H1 (cell line): ENCODE measurements at regions not wholly inside any gene's neighbourhood (a gene's known extent, or its start where the extent isn't known, plus 50 kb on each side); places are given as distances from the start of the nearest gene placed in this dataset.

ENCODE experiments used
- CTCF ChIA-PET: fragments of 300-600 bp; sonication (Branson Sonifier 250); formaldehyde crosslinking; loops from one replicate; lab custom pipeline; 2021; ENCODE audit not compliant: partially characterized antibody; lab: Charles Lee
- POLR2A ChIA-PET: fragments of 300-600 bp; sonication (Branson Sonifier 250); formaldehyde crosslinking; loops from one replicate; lab custom pipeline; 2021; ENCODE audit warnings: inconsistent platforms; ENCODE audit not compliant: partially characterized antibody; lab: Charles Lee
- DNase-seq, 2 experiments: peaks; one replicate each; pipeline versions ENCODE4 v3.0.0 to v3.0.0-alpha.2; 2010 to 2022; ENCODE audit warnings: low spot score in 2 of 2, low read depth in 1 of 2, mixed read lengths in 1 of 2
- FAIRE-seq: peaks from 2 replicates; lab custom pipeline; 2011; peaks lifted over from hg19 to GRCh38; lab: Jason Lieb, UNC
- H2AFZ ChIP-seq: 2 replicates; pipeline ENCODE4 v1.8.1; 2012; ENCODE audit warnings: low read length, inconsistent platforms
- H2AK5ac ChIP-seq: 2 replicates; pipeline ENCODE4 v1.6.1; 2013; ENCODE audit warnings: low read depth, low read length
- H2BK120ac ChIP-seq: replicated peaks from 2 replicates; pipeline ENCODE3; 2013; ENCODE audit warnings: low read depth, low read length, inconsistent platforms
- H2BK12ac ChIP-seq: 2 replicates; pipeline ENCODE4 v1.6.1; 2013; ENCODE audit warnings: low read depth, low read length
- H2BK15ac ChIP-seq: 2 replicates; pipeline ENCODE4 v1.6.1; 2013; ENCODE audit warnings: low read length
- H2BK20ac ChIP-seq: 2 replicates; pipeline ENCODE4 v1.6.1; 2013; ENCODE audit warnings: low read length
- H2BK5ac ChIP-seq: 2 replicates; pipeline ENCODE4 v1.6.1; 2013; ENCODE audit warnings: low read depth, low read length
- H3K14ac ChIP-seq: 2 replicates; pipeline ENCODE4 v1.6.1; 2013; ENCODE audit warnings: inconsistent platforms; ENCODE audit not compliant: insufficient read length
- H3K18ac ChIP-seq: 2 replicates; pipeline ENCODE4 v1.6.1; 2013; ENCODE audit warnings: low read length; ENCODE audit errors: extremely low read depth
- H3K23ac ChIP-seq: 2 replicates; pipeline ENCODE4 v1.6.1; 2013; ENCODE audit warnings: inconsistent platforms; ENCODE audit not compliant: insufficient read length
- H3K23me2 ChIP-seq: 2 replicates; pipeline ENCODE4 v1.6.1; 2013; ENCODE audit warnings: low read depth, low read length
- H3K27ac ChIP-seq: 2 replicates; pipeline ENCODE4 v1.6.1; 2011; ENCODE audit warnings: low read depth, low read length, inconsistent platforms
- H3K27me3 ChIP-seq, 4 experiments: replicated peaks in 1 of 4; 1 replicate in 1 of 4; 2 replicates in 3 of 4; pipeline versions ENCODE4 v1.6.1 to v1.8.1; 2011 to 2013; ENCODE audit warnings: low read length in 3 of 4, mild to moderate bottlenecking in 3 of 4, inconsistent platforms in 2 of 4, mixed read lengths in 2 of 4, moderate library complexity in 1 of 4; ENCODE audit not compliant: control insufficient read depth in 3 of 4, insufficient read depth in 3 of 4; ENCODE audit errors: extremely low read depth in 1 of 4
- H3K36me3 ChIP-seq, 4 experiments: 2 replicates each; pipeline versions ENCODE4 v1.6.1 to v1.8.1; 2011 to 2013; ENCODE audit warnings: mild to moderate bottlenecking in 4 of 4, low read length in 3 of 4, moderate library complexity in 2 of 4, control low read depth in 1 of 4, inconsistent platforms in 1 of 4; ENCODE audit not compliant: insufficient read depth in 4 of 4, control insufficient read depth in 2 of 4
- H3K4ac ChIP-seq: replicated peaks from 2 replicates; pipeline ENCODE3; 2013; ENCODE audit warnings: low read length, low read depth, mixed read lengths, inconsistent platforms; ENCODE audit not compliant: insufficient read length
- H3K4me1 ChIP-seq, 4 experiments: replicated peaks in 1 of 4; 1 replicate in 1 of 4; 2 replicates in 3 of 4; pipeline versions ENCODE4 v1.6.1 to v1.8.1; 2011 to 2013; ENCODE audit warnings: low read length in 3 of 4, inconsistent platforms in 2 of 4, mixed read lengths in 1 of 4; ENCODE audit not compliant: insufficient read depth in 4 of 4, control insufficient read depth in 3 of 4
- H3K4me2 ChIP-seq, 2 experiments: 2 replicates each; pipeline versions ENCODE4 v1.6.1 to v1.8.1; 2011 to 2013; ENCODE audit warnings: low read depth in 2 of 2, low read length in 2 of 2, control low read depth in 1 of 2, inconsistent platforms in 1 of 2, mild to moderate bottlenecking in 1 of 2; ENCODE audit not compliant: insufficient read depth in 1 of 2
- H3K4me3 ChIP-seq, 4 experiments: fragments of 200-600, 300-600 bp in 1 of 4; sonication (generic), shearing (Covaris generic), sonication (Bioruptor Twin) in 1 of 4; 2 replicates each; pipeline versions ENCODE4 v1.5.1 to v1.8.1; 2011 to 2016; ENCODE audit warnings: low read length in 4 of 4, low read depth in 3 of 4, control low read depth in 2 of 4, inconsistent platforms in 2 of 4, mild to moderate bottlenecking in 2 of 4, mixed read lengths in 1 of 4, moderate library complexity in 1 of 4; ENCODE audit not compliant: insufficient read depth in 2 of 4; ENCODE audit errors: extremely low read depth in 1 of 4
- H3K56ac ChIP-seq: replicated peaks from 2 replicates; pipeline ENCODE3; 2013; ENCODE audit warnings: low read depth, mild to moderate bottlenecking, mixed read lengths, low read length, inconsistent platforms; ENCODE audit not compliant: insufficient read length
- H3K79me1 ChIP-seq: 2 replicates; pipeline ENCODE4 v1.6.1; 2013; ENCODE audit warnings: low read depth, low read length, control low read depth
- H3K79me2 ChIP-seq, 2 experiments: 2 replicates each; pipeline versions ENCODE4 v1.6.1 to v1.8.1; 2012 to 2013; ENCODE audit warnings: low read length in 2 of 2, mild to moderate bottlenecking in 2 of 2, inconsistent platforms in 1 of 2; ENCODE audit not compliant: insufficient read depth in 2 of 2, control insufficient read depth in 1 of 2
- H3K9ac ChIP-seq, 4 experiments: replicated peaks in 1 of 4; 1 replicate in 1 of 4; 2 replicates in 3 of 4; pipeline versions ENCODE4 v1.6.1 to v1.8.1; 2011 to 2013; ENCODE audit warnings: low read depth in 3 of 4, low read length in 3 of 4, control low read depth in 2 of 4, mild to moderate bottlenecking in 2 of 4, moderate library complexity in 2 of 4, inconsistent platforms in 1 of 4; ENCODE audit errors: extremely low read depth in 1 of 4
- H3K9me3 ChIP-seq, 2 experiments: 2 replicates each; pipeline versions ENCODE4 v1.6.1 to v1.8.1; 2012 to 2013; ENCODE audit warnings: mild to moderate bottlenecking in 2 of 2, moderate library complexity in 2 of 2, control low read depth in 1 of 2, inconsistent platforms in 1 of 2, low read depth in 1 of 2, low read length in 1 of 2, mixed read lengths in 1 of 2; ENCODE audit not compliant: insufficient read depth in 2 of 2
- H4K20me1 ChIP-seq, 2 experiments: replicated peaks in 1 of 2; 2 replicates each; pipeline versions ENCODE3 to v1.8.1; 2011 to 2013; ENCODE audit warnings: inconsistent platforms in 2 of 2, low read length in 2 of 2, mild to moderate bottlenecking in 1 of 2; ENCODE audit not compliant: insufficient read depth in 2 of 2, control insufficient read depth in 1 of 2
- H4K5ac ChIP-seq: 2 replicates; pipeline ENCODE4 v1.6.1; 2013; ENCODE audit warnings: low read length, low read depth, mixed read lengths, inconsistent platforms; ENCODE audit not compliant: insufficient read length
- H4K8ac ChIP-seq: 2 replicates; pipeline ENCODE4 v1.8.0; 2013; ENCODE audit warnings: mild to moderate bottlenecking, moderate library complexity, low read length, inconsistent platforms; ENCODE audit not compliant: insufficient read depth; ENCODE audit errors: extremely low read depth
- H4K91ac ChIP-seq: replicated peaks from 2 replicates; pipeline ENCODE3; 2013; ENCODE audit warnings: low read length, mixed read lengths, inconsistent platforms; ENCODE audit not compliant: insufficient read length
- BACH1 ChIP-seq: IDR thresholded peaks from 2 replicates; pipeline ENCODE4 v1.6.1; 2012; ENCODE audit warnings: low read length, improper control_type of control experiment
- CHD1 ChIP-seq: IDR thresholded peaks from 2 replicates; pipeline ENCODE4 v1.6.1; 2012; ENCODE audit warnings: low read depth, low read length, improper control_type of control experiment
- CREB1 ChIP-seq: IDR thresholded peaks from 2 replicates; pipeline ENCODE4 v1.6.1; 2012; ENCODE audit warnings: inconsistent platforms
- EP300 ChIP-seq, 2 experiments: IDR thresholded peaks; 1 replicate in 1 of 2; 2 replicates in 1 of 2; pipeline ENCODE4 v1.6.1; 2011 to 2012; ENCODE audit warnings: low read depth in 2 of 2, low read length in 2 of 2, mild to moderate bottlenecking in 2 of 2, borderline replicate concordance in 1 of 2, inconsistent platforms in 1 of 2, moderate library complexity in 1 of 2
- HDAC2 ChIP-seq, 2 experiments: fragments of 300-600 bp in 1 of 2; sonication (generic) in 1 of 2; IDR thresholded peaks; 2 replicates each; pipeline ENCODE4 v1.6.1; 2011 to 2012; ENCODE audit warnings: low read depth in 2 of 2, low read length in 2 of 2, mild to moderate bottlenecking in 2 of 2, moderate library complexity in 2 of 2, borderline replicate concordance in 1 of 2, inconsistent platforms in 1 of 2
- HDAC6 ChIP-seq: IDR thresholded peaks from one replicate; pipeline ENCODE4 v1.7.1; 2012; ENCODE audit warnings: low read depth, mild to moderate bottlenecking, inconsistent platforms, low read length, moderate library complexity
- JUND ChIP-seq: IDR thresholded peaks from 2 replicates; pipeline ENCODE4 v1.6.1; 2011; ENCODE audit warnings: mild to moderate bottlenecking, improper control_type of control experiment, low read length
- KDM1A ChIP-seq: fragments of 200-600, 300-600 bp; sonication (generic); IDR thresholded peaks from 2 replicates; pipeline ENCODE4 v1.7.1; 2016; ENCODE audit warnings: mild to moderate bottlenecking, low read length, borderline replicate concordance
- KDM4A ChIP-seq: IDR thresholded peaks from one replicate; pipeline ENCODE4 v1.7.1; 2012; ENCODE audit warnings: low read depth, mild to moderate bottlenecking, moderate library complexity, low read length, inconsistent platforms; ENCODE audit not compliant: severe bottlenecking
- NANOG ChIP-seq: IDR thresholded peaks from 2 replicates; pipeline ENCODE4 v1.6.1; 2011; ENCODE audit warnings: low read length, low read depth, mild to moderate bottlenecking, inconsistent platforms; ENCODE audit not compliant: insufficient read depth, poor library complexity, severe bottlenecking
- POLR2AphosphoS5 ChIP-seq: IDR thresholded peaks from 2 replicates; pipeline ENCODE4 v1.6.1; 2011; ENCODE audit warnings: low read depth, low read length
- RNF2 ChIP-seq: fragments of 200-900, 300-1000 bp; sonication (generic); IDR thresholded peaks from 2 replicates; pipeline ENCODE4 v1.7.1; 2016; ENCODE audit warnings: borderline replicate concordance, low read depth, mild to moderate bottlenecking, antibody characterized with exemption, low read length; ENCODE audit not compliant: poor library complexity, severe bottlenecking; ENCODE audit errors: missing control alignments
- SAP30 ChIP-seq: fragments of 300-600 bp; sonication (generic); IDR thresholded peaks from 2 replicates; pipeline ENCODE4 v1.7.1; 2012; ENCODE audit warnings: low read length, moderate library complexity, mild to moderate bottlenecking, inconsistent platforms; ENCODE audit not compliant: insufficient read depth, insufficient replicate concordance
- SRF ChIP-seq: IDR thresholded peaks from 2 replicates; pipeline ENCODE4 v1.6.1; 2011; ENCODE audit warnings: mild to moderate bottlenecking, low read depth, low read length, moderate library complexity
- TBP ChIP-seq: IDR thresholded peaks from 2 replicates; pipeline ENCODE4 v1.6.1; 2011; ENCODE audit warnings: low read depth, low read length, improper control_type of control experiment
- WGBS, 2 experiments: shearing (Covaris generic) in 1 of 2; methylation state at CpG; one replicate each; pipeline versions ENCODE4 v1.1.6 to v1.1.7; 2013 to 2015; ENCODE audit warnings: low lambda C conversion rate in 2 of 2, mixed read lengths in 2 of 2, inconsistent platforms in 1 of 2, low coverage in 1 of 2, missing lambda C conversion rate in 1 of 2; ENCODE audit not compliant: insufficient replicate concordance in 2 of 2, insufficient coverage in 1 of 2, insufficient read length in 1 of 2; ENCODE audit errors: extremely low coverage in 1 of 2, missing lambda C conversion rate in 1 of 2; 5-methylcytosine and 5-hydroxymethylcytosine counted together

GRCh38 chr11:103824116-103824515 is 212.3 kb upstream of the DDI1 start:
- ChIA-PET CTCF (no interaction called here), POLR2A (no interaction called here)
- H3K27ac ChIP-seq, result no peak overlapping the region
- H3K9me3 ChIP-seq, result peaks cover 9 to 11% of the 10 kb centered on the region in 2 experiments; a peak in 3 of 4 replicates
- no peak overlapping the region for H3K9ac ChIP-seq
- no peak overlapping the region for H2BK20ac ChIP-seq
- DNase-seq (no peak), FAIRE-seq (no peak)
- H3K23me2 ChIP-seq, result no peaks in the 10 kb centered on the region
- H3K4ac ChIP-seq, result no peak overlapping the region
- H2BK120ac ChIP-seq, result no peak overlapping the region
- H3K4me2 ChIP-seq, result no peak overlapping the region
- no peaks in the 10 kb centered on the region for H3K27me3 ChIP-seq
- H4K20me1 ChIP-seq, result no peaks in the 10 kb centered on the region
- no peak overlapping the region for H3K14ac ChIP-seq
- H3K23ac ChIP-seq, result no peak overlapping the region
- H3K4me3 ChIP-seq, result no peak overlapping the region
- H2BK15ac ChIP-seq, result no peak overlapping the region
- H3K56ac ChIP-seq, result no peak overlapping the region
- no peaks in the 10 kb centered on the region for H3K79me2 ChIP-seq
- no peak overlapping the region for H2BK5ac ChIP-seq
- no peaks in the 10 kb centered on the region for H3K36me3 ChIP-seq
- no peak overlapping the region for H4K91ac ChIP-seq
- H3K79me1 ChIP-seq, result no peaks in the 10 kb centered on the region
- no peak overlapping the region for H3K18ac ChIP-seq
- no peak overlapping the region for H2BK12ac ChIP-seq
- WGBS, 2 experiments, result 74% methylated on average over 1 of the region's 1 CpG; no CpG with 5 or more reads in 1 of the 2 experiments
- H2AK5ac ChIP-seq, result no peak overlapping the region
- H2AFZ ChIP-seq, result no peak overlapping the region
- no peak overlapping the region for H4K8ac ChIP-seq
- no peak overlapping the region for H4K5ac ChIP-seq
- H3K4me1 ChIP-seq, result no peaks in the 10 kb centered on the region
- TF ChIP-seq SAP30 (no peak), RNF2 (no peak), BACH1 (no peak), KDM1A (no peak), JUND (no peak), HDAC2 (IDR thresholded peaks at IDR 0.05; ENCODE audit: borderline replicate concordance in 1 of 2, low read depth in 2 of 2, low read length in 2 of 2) (no peak), NANOG (no peak), HDAC6 (no peak), CREB1 (no peak), KDM4A (no peak), CHD1 (no peak), POLR2AphosphoS5 (no peak), TBP (no peak), SRF (no peak), EP300 (IDR thresholded peaks at IDR 0.05; ENCODE audit: borderline replicate concordance in 1 of 2, low read depth in 2 of 2, low read length in 2 of 2) (no peak)
